ENCODE measurements at regions not wholly inside any gene's neighbourhood (a gene's known extent, or its start where the extent isn't known, plus 50 kb on each side); places are given as distances from the start of the nearest gene placed in this dataset.

GRCh38 chr4:121448231-121448630, 67.4 kb upstream of the QRFPR start:
- no peak for FAIRE-seq

GRCh38 chr4:121439669-121440068, 58.9 kb upstream of the QRFPR start:
- no peak for FAIRE-seq
- DNase-seq (ENCODE audit: extremely low spot score, insufficient read length, low read depth): no peak

More at GRCh38 chr4:121448231-121448630, 67.4 kb upstream of the QRFPR start:
- DNase-seq (ENCODE audit: extremely low spot score, insufficient read length, low read depth): no peak
